Middle frontal gyrus (tissue), 1 donor: ENCODE measurements at regions not wholly inside any gene's neighbourhood (a gene's known extent, or its start where the extent isn't known, plus 50 kb on each side); places are given as distances from the start of the nearest gene placed in this dataset.

Experiments used
- DNase-seq: peaks from one replicate; pipeline ENCODE4 v3.0.0-alpha.2; 2015; ENCODE audit warnings: low spot score; ENCODE audit errors: extremely low spot score

GRCh38 chr13:24076109-24076508, 84.4 kb upstream of the SPATA13 start:
- no peak for DNase-seq

GRCh38 chr13:24076636-24077035, 83.9 kb upstream of the SPATA13 start:
- DNase-seq, result no peak

- DNase-seq, result no peak
Measured at GRCh38 chr13:24080134-24080533, 80.4 kb upstream of the SPATA13 start.

GRCh38 chr13:24081387-24081786, 79.1 kb upstream of the SPATA13 start:
- no peak for DNase-seq

GRCh38 chr13:24083141-24083540, 77.4 kb upstream of the SPATA13 start:
- no peak for DNase-seq

- peak; percentile 27 for DNase-seq
Measured at GRCh38 chr13:24083722-24084421, 76.6 kb upstream of the SPATA13 start.

- DNase-seq, result no peak
Measured at GRCh38 chr13:24085662-24086061, 74.9 kb upstream of the SPATA13 start.

- DNase-seq, result no peak
Measured at GRCh38 chr13:24086642-24087041, 73.9 kb upstream of the SPATA13 start.

- DNase-seq, result no peak
Measured at GRCh38 chr13:24087605-24088225, 72.8 kb upstream of the SPATA13 start.

- no peak for DNase-seq
Measured at GRCh38 chr13:24090049-24090448, 70.5 kb upstream of the SPATA13 start.

- DNase-seq, result no peak
Measured at GRCh38 chr13:24091080-24091479, 69.4 kb upstream of the SPATA13 start.

GRCh38 chr13:24092108-24092507, 68.4 kb upstream of the SPATA13 start:
- no peak for DNase-seq

- no peak for DNase-seq
Measured at GRCh38 chr13:24093047-24093446, 67.5 kb upstream of the SPATA13 start.

GRCh38 chr13:24096659-24097058, 63.9 kb upstream of the SPATA13 start:
- no peak for DNase-seq

- DNase-seq, result no peak
Measured at GRCh38 chr13:24097064-24097463, 63.5 kb upstream of the SPATA13 start.

- DNase-seq, result no peak
Measured at GRCh38 chr13:24097667-24098066, 62.9 kb upstream of the SPATA13 start.

GRCh38 chr13:24099490-24099889, 61.0 kb upstream of the SPATA13 start:
- no peak for DNase-seq

- no peak for DNase-seq
Measured at GRCh38 chr13:24100188-24100587, 60.3 kb upstream of the SPATA13 start.

GRCh38 chr13:24103782-24104372, 56.6 kb upstream of the SPATA13 start:
- DNase-seq, result no peak

GRCh38 chr13:24104723-24105122, 55.8 kb upstream of the SPATA13 start:
- no peak for DNase-seq

- no peak for DNase-seq
Measured at GRCh38 chr13:24106429-24106828, 54.1 kb upstream of the SPATA13 start.

- no peak for DNase-seq
Measured at GRCh38 chr13:24107955-24108614, 52.4 kb upstream of the SPATA13 start.
